Fibroblast of skin of left quadriceps (primary cell): ENCODE measurements at regions not wholly inside any gene's neighbourhood (a gene's known extent, or its start where the extent isn't known, plus 50 kb on each side); places are given as distances from the start of the nearest gene placed in this dataset.
"Not testable (repeated sequence)": the region's sequence is repeated elsewhere in the genome, so short reads cannot be mapped to it uniquely, and the experiment has no call there.

Experiments
- DNase-seq, 2 experiments: peaks; one replicate each; pipeline ENCODE4 v3.0.0-alpha.2; 2013; ENCODE audit warnings: low read depth in 2 of 2

GRCh38 chr2:14023558-14023957 is 609.0 kb upstream of the LRATD1 start:
- DNase-seq = no peak

- DNase-seq = no peak
Measured at GRCh38 chr2:14039134-14039533, 593.4 kb upstream of the LRATD1 start.

GRCh38 chr2:14047491-14047890 is 585.0 kb upstream of the LRATD1 start:
- DNase-seq = no peak

GRCh38 chr2:14051401-14051800 is 581.1 kb upstream of the LRATD1 start:
- no peak for DNase-seq

- DNase-seq = no peak
Measured at GRCh38 chr2:14053105-14053504, 579.4 kb upstream of the LRATD1 start.

GRCh38 chr2:14064346-14064745 is 568.2 kb upstream of the LRATD1 start:
- no peak for DNase-seq

GRCh38 chr2:14072338-14072737 is 560.2 kb upstream of the LRATD1 start:
- peak in 1 of 2 experiments; percentile 1 for DNase-seq

- DNase-seq = no peak
Measured at GRCh38 chr2:14074691-14075090, 557.8 kb upstream of the LRATD1 start.

- DNase-seq = no peak
Measured at GRCh38 chr2:14079576-14079975, 552.9 kb upstream of the LRATD1 start.

GRCh38 chr2:14081521-14081920 is 551.0 kb upstream of the LRATD1 start:
- no peak for DNase-seq

GRCh38 chr2:14082640-14083039 is 549.9 kb upstream of the LRATD1 start:
- DNase-seq = no peak

- no peak for DNase-seq
Measured at GRCh38 chr2:14094592-14094991, 537.9 kb upstream of the LRATD1 start.

- not testable (repeated sequence) for DNase-seq
Measured at GRCh38 chr2:14099101-14099500, 533.4 kb upstream of the LRATD1 start.

GRCh38 chr2:14114275-14114674 is 518.2 kb upstream of the LRATD1 start:
- no peak for DNase-seq

GRCh38 chr2:14120376-14120775 is 512.1 kb upstream of the LRATD1 start:
- no peak for DNase-seq

GRCh38 chr2:14123436-14124103 is 508.9 kb upstream of the LRATD1 start:
- DNase-seq = no peak

- DNase-seq = no peak
Measured at GRCh38 chr2:14125624-14126293, 506.8 kb upstream of the LRATD1 start.

- DNase-seq = no peak
Measured at GRCh38 chr2:14126846-14127245, 505.7 kb upstream of the LRATD1 start.

GRCh38 chr2:14127765-14128164 is 504.8 kb upstream of the LRATD1 start:
- DNase-seq = no peak

- DNase-seq = no peak
Measured at GRCh38 chr2:14132386-14132785, 500.1 kb upstream of the LRATD1 start.

- DNase-seq = no peak
Measured at GRCh38 chr2:14134771-14135170, 497.7 kb upstream of the LRATD1 start.

GRCh38 chr2:14136030-14136429 is 496.5 kb upstream of the LRATD1 start:
- no peak for DNase-seq

- no peak for DNase-seq
Measured at GRCh38 chr2:14137643-14138042, 494.9 kb upstream of the LRATD1 start.
